Activated CD4-positive, alpha-beta memory T cell treated with anti-CD3 and anti-CD28 coated beads for 36 hours (primary cell): ENCODE measurements at regions not wholly inside any gene's neighbourhood (a gene's known extent, or its start where the extent isn't known, plus 50 kb on each side); places are given as distances from the start of the nearest gene placed in this dataset.

Experiments
- CTCF ChIA-PET: fragments of 350-600 bp; sonication (Branson Sonifier 250); formaldehyde crosslinking; loops from one replicate; lab custom pipeline; 2021; ENCODE audit warnings: antibody characterized with exemption, inconsistent platforms; lab: Charles Lee
- POLR2A ChIA-PET: fragments of 350-600 bp; sonication (Branson Sonifier 250); formaldehyde crosslinking; loops from one replicate; lab custom pipeline; 2021; ENCODE audit warnings: antibody characterized with exemption; lab: Charles Lee
- DNase-seq: peaks from one replicate; pipeline ENCODE4 v3.0.0-alpha.2; 2020
- H3K27ac Mint-ChIP-seq: one replicate; pipeline ENCODE4 v1.8.0; 2021; ENCODE audit warnings: mixed read lengths
- H3K27me3 Mint-ChIP-seq: one replicate; pipeline ENCODE4 v1.8.0; 2021; ENCODE audit warnings: mixed read lengths
- H3K36me3 Mint-ChIP-seq: one replicate; pipeline ENCODE4 v1.8.0; 2021; ENCODE audit warnings: mixed read lengths
- H3K4me1 Mint-ChIP-seq: one replicate; pipeline ENCODE4 v1.8.0; 2021; ENCODE audit warnings: low read depth, mixed read lengths
- H3K4me3 Mint-ChIP-seq: one replicate; pipeline ENCODE4 v1.8.0; 2021; ENCODE audit warnings: mild to moderate bottlenecking, mixed read lengths
- H3K9me3 Mint-ChIP-seq: one replicate; pipeline ENCODE4 v1.8.0; 2021; ENCODE audit warnings: mixed read lengths
- intact Hi-C: fragments of 100-400 bp; cut with micrococcal nuclease; formaldehyde crosslinking; loops from one replicate; pipeline ENCODE4 v1.15.1; 2023

GRCh38 chr7:11297126-11297625 lies 323.5 kb downstream of the PHF14 start:
- no peak overlapping the region for H3K27ac Mint-ChIP-seq
- H3K4me3 Mint-ChIP-seq: no peak overlapping the region
- H3K27me3 Mint-ChIP-seq: no peaks in the 10 kb centered on the region
- ChIA-PET POLR2A (no interaction called here), CTCF (no interaction called here)
- no peak for DNase-seq
- intact Hi-C loops: no loop called here
- H3K4me1 Mint-ChIP-seq: no peaks in the 10 kb centered on the region
- no peaks in the 10 kb centered on the region for H3K9me3 Mint-ChIP-seq
- H3K36me3 Mint-ChIP-seq: no peaks in the 10 kb centered on the region

- intact Hi-C loops: no loop called here
- no peak for DNase-seq
- no peaks in the 10 kb centered on the region for H3K4me1 Mint-ChIP-seq
- no peak overlapping the region for H3K27ac Mint-ChIP-seq
- CTCF ChIA-PET: no interaction called here
- no peaks in the 10 kb centered on the region for H3K27me3 Mint-ChIP-seq
- POLR2A ChIA-PET: no interaction called here
- H3K4me3 Mint-ChIP-seq: no peak overlapping the region
- H3K36me3 Mint-ChIP-seq: no peaks in the 10 kb centered on the region
- no peaks in the 10 kb centered on the region for H3K9me3 Mint-ChIP-seq
These were observed 324.1 kb downstream of the PHF14 start for GRCh38 chr7:11297764-11298163.

- no peaks in the 10 kb centered on the region for H3K9me3 Mint-ChIP-seq
- H3K27me3 Mint-ChIP-seq: no peaks in the 10 kb centered on the region
- H3K27ac Mint-ChIP-seq: no peak overlapping the region
- ChIA-PET CTCF (no interaction called here), POLR2A (no interaction called here)
- H3K4me1 Mint-ChIP-seq: no peaks in the 10 kb centered on the region
- intact Hi-C loops: no loop called here
- H3K4me3 Mint-ChIP-seq: no peak overlapping the region
- DNase-seq: no peak
- H3K36me3 Mint-ChIP-seq: no peaks in the 10 kb centered on the region
These were observed 324.5 kb downstream of the PHF14 start for GRCh38 chr7:11298220-11298619.

DNA sequence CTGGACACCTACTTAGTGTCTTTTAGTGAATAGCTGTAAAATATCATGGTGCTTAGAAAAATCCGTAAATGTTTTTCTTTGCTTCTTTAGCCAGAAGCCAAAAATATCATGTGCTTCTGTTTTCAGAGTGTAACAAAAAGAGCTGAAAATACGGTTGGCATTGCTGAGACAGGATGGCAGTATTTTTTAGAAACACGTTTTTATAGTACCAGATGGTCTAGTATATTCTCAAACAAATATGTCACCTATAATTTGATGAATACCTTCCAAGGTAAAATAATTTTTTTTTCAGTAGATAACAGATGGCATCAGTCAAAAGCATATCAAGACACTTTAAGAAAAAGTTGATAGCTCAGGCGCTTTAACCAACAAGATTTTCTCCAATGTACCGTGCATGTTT lies 326.6 kb downstream of the PHF14 start:
- H3K27me3 Mint-ChIP-seq: no peaks in the 10 kb centered on the region
- H3K4me1 Mint-ChIP-seq: no peaks in the 10 kb centered on the region
- no peak for DNase-seq
- H3K36me3 Mint-ChIP-seq: no peaks in the 10 kb centered on the region
- intact Hi-C loops: no loop called here
- ChIA-PET POLR2A (no interaction called here), CTCF (no interaction called here)
- H3K4me3 Mint-ChIP-seq: no peak overlapping the region
- H3K27ac Mint-ChIP-seq: no peak overlapping the region
- H3K9me3 Mint-ChIP-seq: no peaks in the 10 kb centered on the region

GRCh38 chr7:11302121-11302520 lies 328.4 kb downstream of the PHF14 start:
- POLR2A ChIA-PET: no interaction called here
- no peak overlapping the region for H3K27ac Mint-ChIP-seq
- no peaks in the 10 kb centered on the region for H3K9me3 Mint-ChIP-seq
- no peak for DNase-seq
- no peaks in the 10 kb centered on the region for H3K27me3 Mint-ChIP-seq
- H3K4me3 Mint-ChIP-seq: no peak overlapping the region
- H3K36me3 Mint-ChIP-seq: no peaks in the 10 kb centered on the region
- intact Hi-C loops: no loop called here
- no peaks in the 10 kb centered on the region for H3K4me1 Mint-ChIP-seq
- CTCF ChIA-PET: no interaction called here

- intact Hi-C loops: no loop called here
These were observed 340.1 kb downstream of the PHF14 start for GRCh38 chr7:11313801-11314200.

DNA sequence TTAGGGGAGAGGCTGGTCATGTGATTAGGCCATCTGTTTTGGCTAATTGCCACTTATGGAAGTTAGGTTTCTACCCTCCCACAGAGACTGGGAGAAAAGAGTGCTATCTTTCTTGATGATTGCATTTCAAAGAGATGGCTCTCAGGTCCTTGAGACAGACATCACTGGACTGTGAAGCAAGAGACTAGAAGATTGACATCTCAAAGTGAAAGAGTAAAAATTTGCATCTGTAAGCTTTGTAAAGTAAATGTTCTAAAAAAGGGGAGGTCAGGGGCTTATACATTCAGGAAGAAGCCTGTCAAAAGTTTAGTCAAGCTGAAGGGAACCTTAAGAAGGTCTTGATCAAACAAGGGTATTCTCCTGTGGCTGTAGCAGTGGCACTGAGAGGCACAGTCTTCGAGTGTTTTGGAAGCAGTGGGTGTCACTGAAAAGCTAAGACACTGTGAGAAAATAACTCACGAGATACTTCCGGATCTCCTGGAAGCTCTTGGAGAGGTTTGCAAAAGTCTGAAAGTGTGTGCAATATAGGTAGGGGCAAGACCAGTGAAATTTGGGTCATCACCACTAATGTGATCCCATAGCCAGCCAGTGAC lies 342.1 kb downstream of the PHF14 start:
- CTCF ChIA-PET: no interaction called here
- peaks cover 2% of the 10 kb centered on the region for H3K27me3 Mint-ChIP-seq

More at GRCh38 chr7:11313801-11314200, 340.1 kb downstream of the PHF14 start:
- H3K27me3 Mint-ChIP-seq: peaks cover 2% of the 10 kb centered on the region
- no peaks in the 10 kb centered on the region for H3K4me1 Mint-ChIP-seq
- no peak overlapping the region for H3K4me3 Mint-ChIP-seq
- no peaks in the 10 kb centered on the region for H3K36me3 Mint-ChIP-seq
- CTCF ChIA-PET: no interaction called here
- POLR2A ChIA-PET: no interaction called here
- no peak for DNase-seq
- no peaks in the 10 kb centered on the region for H3K9me3 Mint-ChIP-seq
- H3K27ac Mint-ChIP-seq: no peak overlapping the region

GRCh38 chr7:11317766-11318165 lies 344.1 kb downstream of the PHF14 start:
- intact Hi-C loops: no loop called here
- no peaks in the 10 kb centered on the region for H3K9me3 Mint-ChIP-seq
- no peak overlapping the region for H3K27ac Mint-ChIP-seq
- H3K4me1 Mint-ChIP-seq: no peaks in the 10 kb centered on the region
- H3K36me3 Mint-ChIP-seq: no peaks in the 10 kb centered on the region
- H3K27me3 Mint-ChIP-seq: peaks cover 2% of the 10 kb centered on the region
- POLR2A ChIA-PET: no interaction called here
- CTCF ChIA-PET: no interaction called here
- DNase-seq: no peak
- H3K4me3 Mint-ChIP-seq: no peak overlapping the region

More for the DNA sequence above, 342.1 kb downstream of the PHF14 start:
- no peak for DNase-seq
- Mint-ChIP-seq H3K36me3 (no peaks in the 10 kb centered on the region), H3K9me3 (no peaks in the 10 kb centered on the region), H3K4me1 (no peaks in the 10 kb centered on the region), H3K4me3 (no peak overlapping the region), H3K27ac (no peak overlapping the region)
- intact Hi-C loops: no loop called here
- POLR2A ChIA-PET: no interaction called here

- intact Hi-C loops: no loop called here
- H3K4me1 Mint-ChIP-seq: no peaks in the 10 kb centered on the region
- H3K27me3 Mint-ChIP-seq: peaks cover 2% of the 10 kb centered on the region
- ChIA-PET CTCF (no interaction called here), POLR2A (no interaction called here)
- no peak overlapping the region for H3K27ac Mint-ChIP-seq
- H3K36me3 Mint-ChIP-seq: no peaks in the 10 kb centered on the region
- no peak for DNase-seq
- no peak overlapping the region for H3K4me3 Mint-ChIP-seq
- H3K9me3 Mint-ChIP-seq: no peaks in the 10 kb centered on the region
These were observed 346.0 kb downstream of the PHF14 start for GRCh38 chr7:11319491-11320274.
